Smooth muscle cell (in vitro differentiated cells): ENCODE measurements at regions not wholly inside any gene's neighbourhood (a gene's known extent, or its start where the extent isn't known, plus 50 kb on each side); places are given as distances from the start of the nearest gene placed in this dataset.

Source experiments
- DNase-seq: peaks from one replicate; lab custom pipeline; 2025; ENCODE audit not compliant: unreplicated experiment; lab: John Stamatoyannopoulos, UW
- H2AFZ ChIP-seq: fragments of 200-600 bp; sonication (generic); 2 replicates; pipeline ENCODE4 v1.6.0; 2016; ENCODE audit warnings: antibody characterized with exemption, low read depth, mild to moderate bottlenecking
- H3F3A ChIP-seq: fragments of 200-600 bp; sonication (generic); 2 replicates; pipeline ENCODE4 v1.6.0; 2017; ENCODE audit warnings: antibody characterized with exemption, low read depth
- H3K27ac ChIP-seq: fragments of 200-600 bp; sonication (generic); 2 replicates; pipeline ENCODE4 v1.5.1; 2016; ENCODE audit warnings: low read depth, mild to moderate bottlenecking
- H3K27me3 ChIP-seq: fragments of 200-600 bp; sonication (generic); 2 replicates; pipeline ENCODE4 v1.6.1; 2016; ENCODE audit warnings: low read depth, mild to moderate bottlenecking
- H3K36me3 ChIP-seq: fragments of 200-600 bp; sonication (generic); 2 replicates; pipeline ENCODE4 v1.5.1; 2016; ENCODE audit warnings: low read depth
- H3K4me1 ChIP-seq: fragments of 200-600 bp; sonication (generic); 2 replicates; pipeline ENCODE4 v1.5.1; 2016; ENCODE audit warnings: low read depth
- H3K4me2 ChIP-seq: fragments of 200-600 bp; sonication (generic); 2 replicates; pipeline ENCODE4 v1.6.0; 2016; ENCODE audit warnings: mild to moderate bottlenecking
- H3K4me3 ChIP-seq: fragments of 200-600 bp; sonication (generic); 2 replicates; pipeline ENCODE4 v1.5.1; 2016; ENCODE audit warnings: mild to moderate bottlenecking
- H3K79me2 ChIP-seq: fragments of 200-600 bp; sonication (generic); 2 replicates; pipeline ENCODE4 v1.6.0; 2016; ENCODE audit warnings: low read depth, mild to moderate bottlenecking
- H3K9ac ChIP-seq: fragments of 200-600 bp; sonication (generic); 2 replicates; pipeline ENCODE4 v1.6.0; 2016; ENCODE audit warnings: low read depth
- H3K9me3 ChIP-seq: fragments of 200-600 bp; sonication (generic); replicated peaks from 2 replicates; pipeline ENCODE4 v1.5.1; 2016; ENCODE audit warnings: low read depth
- H4K20me1 ChIP-seq: fragments of 200-600 bp; sonication (generic); 2 replicates; pipeline ENCODE4 v1.6.0; 2016; ENCODE audit warnings: low read depth
- WGBS: methylation state at CpG from one replicate; pipeline ENCODE4 v1.1.7; 2016; ENCODE audit warnings: low lambda C conversion rate; 5-methylcytosine and 5-hydroxymethylcytosine counted together
- TF ChIP-seq, protein P1 (sequence below): fragments of 200-600 bp; sonication (generic); IDR thresholded peaks from 2 replicates; pipeline ENCODE4 v1.5.1; 2017; ENCODE audit warnings: borderline replicate concordance, mild to moderate bottlenecking, antibody characterized with exemption; ENCODE audit not compliant: insufficient read depth, poor library complexity, severe bottlenecking

GRCh38 chr10:114770009-114770408 lies 51.6 kb upstream of the FHIP2A start:
- H3K4me3 ChIP-seq = no peak overlapping the region
- no peaks in the 10 kb centered on the region for H3F3A ChIP-seq
- H3K4me1 ChIP-seq = peaks cover 4% of the 10 kb centered on the region
- H3K27ac ChIP-seq = no peak overlapping the region
- H3K9ac ChIP-seq = no peak overlapping the region
- H3K79me2 ChIP-seq = no peaks in the 10 kb centered on the region
- no peaks in the 10 kb centered on the region for H3K9me3 ChIP-seq
- H3K36me3 ChIP-seq = no peaks in the 10 kb centered on the region
- TF ChIP-seq, protein P1, sequence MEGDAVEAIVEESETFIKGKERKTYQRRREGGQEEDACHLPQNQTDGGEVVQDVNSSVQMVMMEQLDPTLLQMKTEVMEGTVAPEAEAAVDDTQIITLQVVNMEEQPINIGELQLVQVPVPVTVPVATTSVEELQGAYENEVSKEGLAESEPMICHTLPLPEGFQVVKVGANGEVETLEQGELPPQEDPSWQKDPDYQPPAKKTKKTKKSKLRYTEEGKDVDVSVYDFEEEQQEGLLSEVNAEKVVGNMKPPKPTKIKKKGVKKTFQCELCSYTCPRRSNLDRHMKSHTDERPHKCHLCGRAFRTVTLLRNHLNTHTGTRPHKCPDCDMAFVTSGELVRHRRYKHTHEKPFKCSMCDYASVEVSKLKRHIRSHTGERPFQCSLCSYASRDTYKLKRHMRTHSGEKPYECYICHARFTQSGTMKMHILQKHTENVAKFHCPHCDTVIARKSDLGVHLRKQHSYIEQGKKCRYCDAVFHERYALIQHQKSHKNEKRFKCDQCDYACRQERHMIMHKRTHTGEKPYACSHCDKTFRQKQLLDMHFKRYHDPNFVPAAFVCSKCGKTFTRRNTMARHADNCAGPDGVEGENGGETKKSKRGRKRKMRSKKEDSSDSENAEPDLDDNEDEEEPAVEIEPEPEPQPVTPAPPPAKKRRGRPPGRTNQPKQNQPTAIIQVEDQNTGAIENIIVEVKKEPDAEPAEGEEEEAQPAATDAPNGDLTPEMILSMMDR = no peak
- H3K4me2 ChIP-seq = no peak overlapping the region
- H3K27me3 ChIP-seq = peaks cover 37% of the 10 kb centered on the region
- no peaks in the 10 kb centered on the region for H4K20me1 ChIP-seq
- DNase-seq = no peak
- H2AFZ ChIP-seq = no peak overlapping the region

GRCh38 chr10:114771157-114771556 lies 50.4 kb upstream of the FHIP2A start:
- peaks cover 31% of the 10 kb centered on the region for H3K27me3 ChIP-seq
- H3K27ac ChIP-seq = no peak overlapping the region
- H3K79me2 ChIP-seq = no peaks in the 10 kb centered on the region
- H3K9ac ChIP-seq = no peak overlapping the region
- 93% methylated on average over 1 of the region's 1 CpG for WGBS
- no peaks in the 10 kb centered on the region for H3K9me3 ChIP-seq
- DNase-seq = no peak
- no peaks in the 10 kb centered on the region for H3F3A ChIP-seq
- TF ChIP-seq, protein P1 = no peak
- no peak overlapping the region for H3K4me2 ChIP-seq
- no peaks in the 10 kb centered on the region for H3K36me3 ChIP-seq
- H4K20me1 ChIP-seq = no peaks in the 10 kb centered on the region
- no peak overlapping the region for H3K4me3 ChIP-seq
- no peak overlapping the region for H2AFZ ChIP-seq
- peaks cover 4% of the 10 kb centered on the region for H3K4me1 ChIP-seq

DNA sequence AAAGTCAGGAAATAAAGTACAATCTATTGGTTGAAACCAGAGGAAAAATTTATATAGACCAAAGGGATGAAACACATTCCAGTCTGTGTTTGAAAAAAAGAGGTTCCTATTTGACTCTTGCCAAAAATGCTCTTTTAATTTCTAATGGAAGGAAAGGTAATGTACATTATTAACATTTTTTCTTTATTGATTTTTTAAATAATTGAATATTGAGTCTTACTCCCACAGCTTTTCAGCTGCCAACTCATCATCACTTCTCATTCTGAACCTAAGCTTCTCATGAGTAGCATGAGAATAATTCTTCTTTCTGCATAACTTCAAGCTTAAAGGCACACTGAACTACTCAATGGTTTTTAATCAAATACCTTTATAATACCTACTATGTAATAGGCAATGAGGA lies 49.8 kb upstream of the FHIP2A start:
- no peak overlapping the region for H3K4me3 ChIP-seq
- no peak for DNase-seq
- TF ChIP-seq, protein P1 = no peak

More for the DNA sequence above, 49.8 kb upstream of the FHIP2A start:
- Histone ChIP-seq H3K4me2 (no peak overlapping the region), H3K9me3 (no peaks in the 10 kb centered on the region), H3K27me3 (peaks cover 25% of the 10 kb centered on the region), H3F3A (no peaks in the 10 kb centered on the region), H3K27ac (no peak overlapping the region), H3K4me1 (peaks cover 4% of the 10 kb centered on the region), H2AFZ (no peak overlapping the region), H3K36me3 (no peaks in the 10 kb centered on the region), H4K20me1 (no peaks in the 10 kb centered on the region), H3K79me2 (no peaks in the 10 kb centered on the region), H3K9ac (no peak overlapping the region)
